ENCODE measurements at regions not wholly inside any gene's neighbourhood (a gene's known extent, or its start where the extent isn't known, plus 50 kb on each side); places are given as distances from the start of the nearest gene placed in this dataset.
"Not testable (repeated sequence)": the region's sequence is repeated elsewhere in the genome, so short reads cannot be mapped to it uniquely, and the experiment has no call there.

DNA sequence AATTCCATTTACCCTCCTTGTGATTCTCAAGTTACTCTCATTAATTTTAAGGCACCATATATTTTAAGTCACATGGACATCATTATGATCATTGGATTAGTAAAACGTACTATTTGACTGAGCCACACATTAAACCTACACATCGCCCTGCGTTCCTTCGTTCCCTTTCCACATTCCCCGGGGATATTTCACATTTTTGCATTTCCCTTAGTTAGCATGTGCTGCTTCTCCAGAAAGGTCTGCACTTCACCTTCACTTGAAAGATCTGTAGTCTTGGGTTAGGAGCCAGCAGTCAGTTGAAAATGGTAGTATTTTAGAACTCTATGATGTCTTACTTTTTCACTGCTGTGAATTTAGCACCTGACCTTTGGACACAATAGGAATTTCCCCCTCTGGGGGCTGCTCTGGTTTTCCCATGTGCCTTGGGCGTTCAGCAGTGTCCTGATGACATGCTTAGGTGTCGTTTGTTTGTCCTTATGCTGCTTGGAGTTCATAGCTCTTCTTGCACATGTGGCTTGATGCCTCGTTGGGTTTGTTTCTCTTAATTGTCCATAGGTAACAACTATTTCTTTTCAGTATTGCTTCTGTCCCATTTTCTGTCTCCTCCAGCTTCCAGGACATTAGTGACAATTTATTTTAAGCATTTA, 56.9 kb upstream of the NBPF20 start:
- DNase-seq (ENCODE audit: low spot score): not testable (repeated sequence)

DNA sequence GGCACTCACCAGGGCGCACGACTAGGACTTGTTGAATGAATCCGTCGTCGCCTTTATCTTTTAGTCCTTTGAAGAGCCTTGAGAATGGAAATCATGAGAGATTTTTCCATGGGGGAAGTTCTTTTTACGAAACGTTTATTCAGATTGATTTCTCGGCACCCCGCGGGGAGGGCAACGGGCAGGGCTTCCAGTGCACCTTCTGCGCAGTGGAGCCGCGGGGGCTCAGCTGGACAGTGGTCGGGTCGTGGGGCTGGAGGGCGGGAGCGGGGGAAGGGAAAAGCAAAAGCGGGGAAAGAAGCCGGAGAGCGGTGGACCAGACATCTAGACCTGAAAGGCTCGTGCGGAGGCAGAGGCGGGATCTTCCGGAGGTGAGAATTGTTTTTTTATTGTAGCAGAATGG, 50.6 kb upstream of the NBPF20 start:
- not testable (repeated sequence) for DNase-seq (ENCODE audit: low spot score)

DNA sequence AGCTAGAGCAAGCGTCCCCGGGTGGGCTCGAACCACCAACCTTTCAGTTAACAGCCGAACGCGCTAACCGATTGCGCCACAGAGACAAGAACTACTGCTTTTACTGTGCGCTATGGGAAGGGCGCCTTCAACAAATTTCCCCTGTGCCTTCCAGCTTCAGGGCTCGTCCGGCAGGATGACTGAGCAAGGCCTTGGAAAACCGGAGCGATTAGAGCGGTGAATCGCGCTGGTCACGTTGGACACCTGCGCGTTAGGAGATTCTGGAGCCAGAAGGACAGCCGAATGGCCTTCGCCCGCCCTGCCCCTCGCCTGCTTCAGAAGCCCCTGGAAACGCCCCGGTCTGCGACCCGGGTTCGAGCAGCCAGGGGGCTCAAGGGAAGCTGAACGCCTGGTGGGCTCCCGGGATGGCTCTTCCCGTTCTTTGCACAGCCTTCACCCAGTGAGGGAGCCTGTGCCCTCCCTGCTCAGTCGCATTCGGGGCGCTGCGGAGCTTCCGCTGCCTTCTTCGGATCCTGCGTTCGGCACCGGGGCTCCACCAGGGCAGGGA, 50.0 kb upstream of the NBPF20 start:
- DNase-seq (ENCODE audit: low spot score): not testable (repeated sequence)

Measured in AG08396 (cell line).